ENCODE measurements at regions not wholly inside any gene's neighbourhood (a gene's known extent, or its start where the extent isn't known, plus 50 kb on each side); places are given as distances from the start of the nearest gene placed in this dataset.

- TF ChIP-seq CTCF (IDR thresholded peaks at IDR 0.05 in 2 of 3, conservative IDR thresholded peaks at IDR 0.05 in 1 of 3; ENCODE audit: control insufficient read depth in 2 of 3, extremely low read depth in 1 of 3, insufficient read depth in 1 of 3, low read depth in 3 of 3, low read length in 3 of 3) (no peak), BHLHE40 (IDR thresholded peaks at IDR 0.05; ENCODE audit: borderline replicate concordance in 1 of 2, low read depth in 2 of 2, low read length in 1 of 2) (no peak), SMC3 (IDR thresholded peaks at IDR 0.05; ENCODE audit: borderline replicate concordance, low read length) (no peak), USF1 (IDR thresholded peaks at IDR 0.05; ENCODE audit: borderline replicate concordance, extremely low read length, insufficient read depth, low read depth, low read length) (no peak), SMAD1 (IDR thresholded peaks at IDR 0.05; ENCODE audit: low read depth, partially characterized antibody) (no peak), ATF2 (IDR thresholded peaks at IDR 0.05; ENCODE audit: low read length) (no peak), IKZF2 (IDR thresholded peaks at IDR 0.05) (no peak), POLR2AphosphoS5 (IDR thresholded peaks at IDR 0.05; ENCODE audit: low read length) (no peak), SIN3A (IDR thresholded peaks at IDR 0.05; ENCODE audit: low read depth, low read length) (no peak)
- TF ChIP-seq, protein P1, sequence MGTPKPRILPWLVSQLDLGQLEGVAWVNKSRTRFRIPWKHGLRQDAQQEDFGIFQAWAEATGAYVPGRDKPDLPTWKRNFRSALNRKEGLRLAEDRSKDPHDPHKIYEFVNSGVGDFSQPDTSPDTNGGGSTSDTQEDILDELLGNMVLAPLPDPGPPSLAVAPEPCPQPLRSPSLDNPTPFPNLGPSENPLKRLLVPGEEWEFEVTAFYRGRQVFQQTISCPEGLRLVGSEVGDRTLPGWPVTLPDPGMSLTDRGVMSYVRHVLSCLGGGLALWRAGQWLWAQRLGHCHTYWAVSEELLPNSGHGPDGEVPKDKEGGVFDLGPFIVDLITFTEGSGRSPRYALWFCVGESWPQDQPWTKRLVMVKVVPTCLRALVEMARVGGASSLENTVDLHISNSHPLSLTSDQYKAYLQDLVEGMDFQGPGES (IDR thresholded peaks at IDR 0.05) = no peak
- TF ChIP-seq, protein P2, sequence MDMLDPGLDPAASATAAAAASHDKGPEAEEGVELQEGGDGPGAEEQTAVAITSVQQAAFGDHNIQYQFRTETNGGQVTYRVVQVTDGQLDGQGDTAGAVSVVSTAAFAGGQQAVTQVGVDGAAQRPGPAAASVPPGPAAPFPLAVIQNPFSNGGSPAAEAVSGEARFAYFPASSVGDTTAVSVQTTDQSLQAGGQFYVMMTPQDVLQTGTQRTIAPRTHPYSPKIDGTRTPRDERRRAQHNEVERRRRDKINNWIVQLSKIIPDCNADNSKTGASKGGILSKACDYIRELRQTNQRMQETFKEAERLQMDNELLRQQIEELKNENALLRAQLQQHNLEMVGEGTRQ (IDR thresholded peaks at IDR 0.05; ENCODE audit: borderline replicate concordance, low read depth, low read length) = no peak
Measured at GRCh38 chr10:9061871-9062270, 1007.4 kb downstream of the GATA3 start.
